ENCODE measurements at regions not wholly inside any gene's neighbourhood (a gene's known extent, or its start where the extent isn't known, plus 50 kb on each side); places are given as distances from the start of the nearest gene placed in this dataset.

GRCh38 chr1:193537266-193538002, 351.0 kb upstream of the B3GALT2 start:
- H3K9me3 ChIP-seq (ENCODE audit: low read length) = no peaks in the 10 kb centered on the region
- H3K27me3 ChIP-seq (ENCODE audit: control insufficient read depth in 1 of 2, insufficient read depth in 2 of 2, low read length in 2 of 2) = no peaks in the 10 kb centered on the region
- no peak overlapping the region for H3K9ac ChIP-seq (ENCODE audit: low read length)
- H3K36me3 ChIP-seq (ENCODE audit: insufficient read depth, low read length) = no peaks in the 10 kb centered on the region
- no peaks in the 10 kb centered on the region for H3K4me1 ChIP-seq (ENCODE audit: insufficient read depth, low read length)
- no peak overlapping the region for H3K4me3 ChIP-seq (ENCODE audit: low read depth in 1 of 2, low read length in 2 of 2)
- no peak overlapping the region for H3K27ac ChIP-seq (ENCODE audit: low read depth, low read length)

- no peak overlapping the region for H3K4me3 ChIP-seq (ENCODE audit: low read depth in 1 of 2, low read length in 2 of 2)
- H3K9ac ChIP-seq (ENCODE audit: low read length) = no peak overlapping the region
- H3K27ac ChIP-seq (ENCODE audit: low read depth, low read length) = no peak overlapping the region
Measured at GRCh38 chr1:193533853-193534252, 347.4 kb upstream of the B3GALT2 start.

GRCh38 chr1:193525917-193526710, 339.7 kb upstream of the B3GALT2 start:
- Histone ChIP-seq H3K36me3 (ENCODE audit: insufficient read depth, low read length) (no peaks in the 10 kb centered on the region), H3K4me3 (ENCODE audit: low read depth in 1 of 2, low read length in 2 of 2) (no peak overlapping the region), H3K9ac (ENCODE audit: low read length) (no peak overlapping the region), H3K27ac (ENCODE audit: low read depth, low read length) (no peak overlapping the region), H3K4me1 (ENCODE audit: insufficient read depth, low read length) (no peaks in the 10 kb centered on the region), H3K27me3 (ENCODE audit: control insufficient read depth in 1 of 2, insufficient read depth in 2 of 2, low read length in 2 of 2) (no peaks in the 10 kb centered on the region), H3K9me3 (ENCODE audit: low read length) (no peaks in the 10 kb centered on the region)

More at GRCh38 chr1:193533853-193534252, 347.4 kb upstream of the B3GALT2 start:
- Histone ChIP-seq H3K27me3 (ENCODE audit: control insufficient read depth in 1 of 2, insufficient read depth in 2 of 2, low read length in 2 of 2) (no peaks in the 10 kb centered on the region), H3K9me3 (ENCODE audit: low read length) (no peaks in the 10 kb centered on the region), H3K36me3 (ENCODE audit: insufficient read depth, low read length) (no peaks in the 10 kb centered on the region), H3K4me1 (ENCODE audit: insufficient read depth, low read length) (no peaks in the 10 kb centered on the region)

GRCh38 chr1:193525411-193525810, 339.0 kb upstream of the B3GALT2 start:
- Histone ChIP-seq H3K27me3 (ENCODE audit: control insufficient read depth in 1 of 2, insufficient read depth in 2 of 2, low read length in 2 of 2) (no peaks in the 10 kb centered on the region), H3K4me3 (ENCODE audit: low read depth in 1 of 2, low read length in 2 of 2) (no peak overlapping the region)

GRCh38 chr1:193524616-193525015, 338.2 kb upstream of the B3GALT2 start:
- H3K9ac ChIP-seq (ENCODE audit: low read length) = no peak overlapping the region
- no peak overlapping the region for H3K4me3 ChIP-seq (ENCODE audit: low read depth in 1 of 2, low read length in 2 of 2)
- H3K36me3 ChIP-seq (ENCODE audit: insufficient read depth, low read length) = no peaks in the 10 kb centered on the region
- no peak overlapping the region for H3K27ac ChIP-seq (ENCODE audit: low read depth, low read length)
- no peaks in the 10 kb centered on the region for H3K27me3 ChIP-seq (ENCODE audit: control insufficient read depth in 1 of 2, insufficient read depth in 2 of 2, low read length in 2 of 2)
- H3K4me1 ChIP-seq (ENCODE audit: insufficient read depth, low read length) = no peaks in the 10 kb centered on the region
- no peaks in the 10 kb centered on the region for H3K9me3 ChIP-seq (ENCODE audit: low read length)

More at GRCh38 chr1:193525411-193525810, 339.0 kb upstream of the B3GALT2 start:
- Histone ChIP-seq H3K36me3 (ENCODE audit: insufficient read depth, low read length) (no peaks in the 10 kb centered on the region), H3K9ac (ENCODE audit: low read length) (no peak overlapping the region), H3K4me1 (ENCODE audit: insufficient read depth, low read length) (no peaks in the 10 kb centered on the region), H3K9me3 (ENCODE audit: low read length) (no peaks in the 10 kb centered on the region), H3K27ac (ENCODE audit: low read depth, low read length) (no peak overlapping the region)

GRCh38 chr1:193524021-193524420, 337.6 kb upstream of the B3GALT2 start:
- H3K4me1 ChIP-seq (ENCODE audit: insufficient read depth, low read length) = no peaks in the 10 kb centered on the region
- no peaks in the 10 kb centered on the region for H3K27me3 ChIP-seq (ENCODE audit: control insufficient read depth in 1 of 2, insufficient read depth in 2 of 2, low read length in 2 of 2)
- no peaks in the 10 kb centered on the region for H3K9me3 ChIP-seq (ENCODE audit: low read length)
- H3K9ac ChIP-seq (ENCODE audit: low read length) = no peak overlapping the region
- no peaks in the 10 kb centered on the region for H3K36me3 ChIP-seq (ENCODE audit: insufficient read depth, low read length)
- H3K4me3 ChIP-seq (ENCODE audit: low read depth in 1 of 2, low read length in 2 of 2) = no peak overlapping the region
- H3K27ac ChIP-seq (ENCODE audit: low read depth, low read length) = no peak overlapping the region

- H3K36me3 ChIP-seq (ENCODE audit: insufficient read depth, low read length) = no peaks in the 10 kb centered on the region
Measured at GRCh38 chr1:193520472-193520871, 334.1 kb upstream of the B3GALT2 start.

GRCh38 chr1:193519922-193520321, 333.5 kb upstream of the B3GALT2 start:
- H3K4me3 ChIP-seq (ENCODE audit: low read depth in 1 of 2, low read length in 2 of 2) = no peak overlapping the region
- no peak overlapping the region for H3K27ac ChIP-seq (ENCODE audit: low read depth, low read length)
- no peaks in the 10 kb centered on the region for H3K9me3 ChIP-seq (ENCODE audit: low read length)
- H3K36me3 ChIP-seq (ENCODE audit: insufficient read depth, low read length) = no peaks in the 10 kb centered on the region
- no peak overlapping the region for H3K9ac ChIP-seq (ENCODE audit: low read length)
- H3K4me1 ChIP-seq (ENCODE audit: insufficient read depth, low read length) = no peaks in the 10 kb centered on the region
- H3K27me3 ChIP-seq (ENCODE audit: control insufficient read depth in 1 of 2, insufficient read depth in 2 of 2, low read length in 2 of 2) = no peaks in the 10 kb centered on the region

More at GRCh38 chr1:193520472-193520871, 334.1 kb upstream of the B3GALT2 start:
- H3K4me3 ChIP-seq (ENCODE audit: low read depth in 1 of 2, low read length in 2 of 2) = no peak overlapping the region
- H3K9me3 ChIP-seq (ENCODE audit: low read length) = no peaks in the 10 kb centered on the region
- H3K27ac ChIP-seq (ENCODE audit: low read depth, low read length) = no peak overlapping the region
- no peaks in the 10 kb centered on the region for H3K4me1 ChIP-seq (ENCODE audit: insufficient read depth, low read length)
- no peak overlapping the region for H3K9ac ChIP-seq (ENCODE audit: low read length)
- no peaks in the 10 kb centered on the region for H3K27me3 ChIP-seq (ENCODE audit: control insufficient read depth in 1 of 2, insufficient read depth in 2 of 2, low read length in 2 of 2)

- H3K4me3 ChIP-seq (ENCODE audit: low read depth in 1 of 2, low read length in 2 of 2) = no peak overlapping the region
- no peaks in the 10 kb centered on the region for H3K27me3 ChIP-seq (ENCODE audit: control insufficient read depth in 1 of 2, insufficient read depth in 2 of 2, low read length in 2 of 2)
- H3K36me3 ChIP-seq (ENCODE audit: insufficient read depth, low read length) = no peaks in the 10 kb centered on the region
- H3K9ac ChIP-seq (ENCODE audit: low read length) = no peak overlapping the region
- H3K9me3 ChIP-seq (ENCODE audit: low read length) = no peaks in the 10 kb centered on the region
- H3K27ac ChIP-seq (ENCODE audit: low read depth, low read length) = no peak overlapping the region
- H3K4me1 ChIP-seq (ENCODE audit: insufficient read depth, low read length) = no peaks in the 10 kb centered on the region
Measured at GRCh38 chr1:193516755-193517388, 330.5 kb upstream of the B3GALT2 start.

GRCh38 chr1:193514397-193514796, 328.0 kb upstream of the B3GALT2 start:
- no peaks in the 10 kb centered on the region for H3K27me3 ChIP-seq (ENCODE audit: control insufficient read depth in 1 of 2, insufficient read depth in 2 of 2, low read length in 2 of 2)
- H3K4me3 ChIP-seq (ENCODE audit: low read depth in 1 of 2, low read length in 2 of 2) = no peak overlapping the region
- no peaks in the 10 kb centered on the region for H3K4me1 ChIP-seq (ENCODE audit: insufficient read depth, low read length)
- no peaks in the 10 kb centered on the region for H3K9me3 ChIP-seq (ENCODE audit: low read length)
- H3K9ac ChIP-seq (ENCODE audit: low read length) = no peak overlapping the region
- no peaks in the 10 kb centered on the region for H3K36me3 ChIP-seq (ENCODE audit: insufficient read depth, low read length)
- H3K27ac ChIP-seq (ENCODE audit: low read depth, low read length) = no peak overlapping the region

GRCh38 chr1:193513032-193513431, 326.6 kb upstream of the B3GALT2 start:
- Histone ChIP-seq H3K4me3 (ENCODE audit: low read depth in 1 of 2, low read length in 2 of 2) (no peak overlapping the region), H3K36me3 (ENCODE audit: insufficient read depth, low read length) (no peaks in the 10 kb centered on the region), H3K9ac (ENCODE audit: low read length) (no peak overlapping the region), H3K9me3 (ENCODE audit: low read length) (no peaks in the 10 kb centered on the region), H3K27me3 (ENCODE audit: control insufficient read depth in 1 of 2, insufficient read depth in 2 of 2, low read length in 2 of 2) (no peaks in the 10 kb centered on the region), H3K27ac (ENCODE audit: low read depth, low read length) (no peak overlapping the region), H3K4me1 (ENCODE audit: insufficient read depth, low read length) (no peaks in the 10 kb centered on the region)

Data from muscle layer of colon (tissue), 2 donors.